ENCODE measurements at regions not wholly inside any gene's neighbourhood (a gene's known extent, or its start where the extent isn't known, plus 50 kb on each side); places are given as distances from the start of the nearest gene placed in this dataset.
"Not testable (repeated sequence)": the region's sequence is repeated elsewhere in the genome, so short reads cannot be mapped to it uniquely, and the experiment has no call there.

- not testable (repeated sequence) for TF ChIP-seq POLR2AphosphoS5 (IDR thresholded peaks at IDR 0.05; ENCODE audit: insufficient read depth, low read depth, low read length); MAX (IDR thresholded peaks at IDR 0.05; ENCODE audit: insufficient read depth, insufficient read length); CTCF (IDR thresholded peaks at IDR 0.05; ENCODE audit: extremely low read depth in 1 of 2, insufficient read depth in 1 of 2, low read depth in 1 of 2, low read length in 2 of 2); FOS (IDR thresholded peaks at IDR 0.05; ENCODE audit: borderline replicate concordance, insufficient read depth, low read length); POLR2A (IDR thresholded peaks at IDR 0.05; ENCODE audit: low read depth, low read length)
Measured at GRCh38 chr6:67922588-67922987, 712.5 kb upstream of the ADGRB3 start.

All from endothelial cell of umbilical vein (primary cell).